K562 (cell line): ENCODE measurements at regions not wholly inside any gene's neighbourhood (a gene's known extent, or its start where the extent isn't known, plus 50 kb on each side); places are given as distances from the start of the nearest gene placed in this dataset.

Source experiments
- ATAC-seq: fragments of 200-7000 bp; cut with Tn5 transposase; 3 replicates; pipeline ENCODE4 v1.9.1; 2020; ENCODE audit warnings: moderate library complexity
- BruUV-seq: library from RNA; stranded (reverse); fragments of 400-500 nt; replicated peaks from 2 replicates; lab custom pipeline; 2021; lab: Mats Ljungman, UMichigan
- CTCF ChIA-PET: fragments of 300-600 bp; formaldehyde crosslinking; extraction: SDS; loops from one replicate; lab custom pipeline; 2021; ENCODE audit warnings: low intra/inter-chr PET ratio; lab: Yijun Ruan, JAX
- POLR2A ChIA-PET: fragments of 300-600, 350-650 bp; sonication (Branson Sonifier 250); formaldehyde crosslinking; extraction: SDS; loops from one replicate; lab custom pipeline; 2021; ENCODE audit warnings: antibody characterized with exemption, inconsistent platforms; lab: Yijun Ruan, JAX
- DNase-seq, 4 experiments: peaks; one replicate each; pipeline versions ENCODE4 v3.0.0 to v3.0.0-alpha.2; 2011 to 2018; ENCODE audit warnings: low spot score in 3 of 4, mixed read lengths in 3 of 4; ENCODE audit errors: extremely low read depth in 1 of 4
- FAIRE-seq: peaks from 2 replicates; lab custom pipeline; 2011; peaks lifted over from hg19 to GRCh38; lab: Jason Lieb, UNC
- H2AFZ ChIP-seq: 2 replicates; pipeline ENCODE4 v1.6.0; 2011; ENCODE audit warnings: low read depth, low read length, control low read depth, inconsistent platforms
- H3K27ac ChIP-seq: fragments of 200-600 bp; 3 replicates; pipeline ENCODE4 v1.8.0; 2011; ENCODE audit warnings: low read depth, mild to moderate bottlenecking, control low read depth, inconsistent platforms, low read length, moderate library complexity, mixed read lengths; ENCODE audit errors: extremely low read depth
- H3K27me3 ChIP-seq, 2 experiments: fragments of 300-600 bp in 1 of 2; 2 replicates in 1 of 2; 3 replicates in 1 of 2; pipeline versions ENCODE4 v1.6.0 to v1.8.0; 2011; ENCODE audit warnings: inconsistent platforms in 2 of 2, low read length in 2 of 2, mild to moderate bottlenecking in 1 of 2, mixed read lengths in 1 of 2, moderate library complexity in 1 of 2; ENCODE audit not compliant: control insufficient read depth in 2 of 2, insufficient read depth in 2 of 2
- H3K36me3 ChIP-seq: fragments of 300-600 bp; 3 replicates; pipeline ENCODE4 v1.8.0; 2011; ENCODE audit warnings: mild to moderate bottlenecking, low read length, inconsistent platforms; ENCODE audit not compliant: control insufficient read depth, insufficient read depth
- H3K4me1 ChIP-seq, 2 experiments: fragments of 200-600 bp in 1 of 2; replicated peaks in 1 of 2; 2 replicates in 1 of 2; 3 replicates in 1 of 2; pipeline versions ENCODE4 v1.5.1 to v1.8.0; 2011; ENCODE audit warnings: inconsistent platforms in 2 of 2, low read length in 2 of 2, mild to moderate bottlenecking in 1 of 2, mixed read lengths in 1 of 2, moderate library complexity in 1 of 2; ENCODE audit not compliant: control insufficient read depth in 2 of 2, insufficient read depth in 2 of 2
- H3K4me2 ChIP-seq: 2 replicates; pipeline ENCODE4 v1.6.1; 2011; ENCODE audit warnings: low read length, control low read depth, inconsistent platforms, mixed read lengths; ENCODE audit not compliant: insufficient read depth
- H3K4me3 ChIP-seq: fragments of 200-600 bp; sonication (generic), shearing (Covaris generic); 2 replicates; pipeline ENCODE4 v1.5.1; 2016; ENCODE audit warnings: control low read depth, inconsistent platforms
- H3K79me2 ChIP-seq: fragments of 200-600 bp; 3 replicates; pipeline ENCODE4 v1.8.0; 2011; ENCODE audit warnings: low read length, inconsistent platforms; ENCODE audit not compliant: control insufficient read depth, insufficient read depth
- H3K9ac ChIP-seq, 2 experiments: 2 replicates each; pipeline versions ENCODE4 v1.6.0 to v1.6.1; 2011; ENCODE audit warnings: low read depth in 2 of 2, low read length in 2 of 2, control low read depth in 1 of 2, inconsistent platforms in 1 of 2, mild to moderate bottlenecking in 1 of 2, mixed read lengths in 1 of 2; ENCODE audit not compliant: insufficient read depth in 1 of 2
- H3K9me1 ChIP-seq: one replicate; pipeline ENCODE4 v1.6.0; 2011; ENCODE audit warnings: inconsistent platforms, mild to moderate bottlenecking, low read length, moderate library complexity; ENCODE audit not compliant: control insufficient read depth, insufficient read depth
- H3K9me3 ChIP-seq: replicated peaks from 2 replicates; pipeline ENCODE4 v1.5.1; 2011; ENCODE audit warnings: low read depth, low read length, inconsistent platforms; ENCODE audit not compliant: control insufficient read depth, insufficient read depth
- H4K20me1 ChIP-seq: replicated peaks from 2 replicates; pipeline ENCODE4 v1.6.1; 2011; ENCODE audit warnings: low read length, inconsistent platforms, mixed read lengths; ENCODE audit not compliant: control insufficient read depth, insufficient read depth
- ELF2 ChIP-seq: fragments of 250-450 bp; sonication (Bioruptor Pico); IDR thresholded peaks from 2 replicates; pipeline ENCODE4 v1.5.0; 2021; ENCODE audit warnings: mild to moderate bottlenecking
- NEUROD1 ChIP-seq: fragments of 150-350 bp; IDR thresholded peaks from 2 replicates; pipeline ENCODE4 v1.6.1; 2014; ENCODE audit warnings: borderline replicate concordance, low read length, low read depth; ENCODE audit not compliant: partially characterized antibody
- WGBS: fragments of 100-300 bp; shearing (Covaris generic); methylation state at CpG from one replicate; pipeline ENCODE4 v1.1.6; 2016; ENCODE audit warnings: low coverage, mixed read lengths; ENCODE audit not compliant: insufficient coverage; ENCODE audit errors: missing lambda C conversion rate; 5-methylcytosine and 5-hydroxymethylcytosine counted together
- in situ Hi-C: fragments of 300-500 bp; cut with MboI; formaldehyde crosslinking; loops from 4 replicates; pipeline ENCODE4 v1.15.0; 2018; ENCODE audit warnings: inconsistent platforms, mixed read lengths
- intact Hi-C: fragments of 100-400 bp; cut with micrococcal nuclease; formaldehyde crosslinking; loops from 2 replicates; pipeline ENCODE4 v1.14.2; 2022
- TF ChIP-seq, protein P1 (sequence below): sonication (generic); formaldehyde crosslinking; IDR thresholded peaks from 2 replicates; pipeline ENCODE4 v1.4.0; 2020; ENCODE audit warnings: mild to moderate bottlenecking, missing genetic modification reagents
- TF ChIP-seq, protein P2 (sequence below): fragments of 450-650 bp; IDR thresholded peaks from 2 replicates; pipeline ENCODE4 v1.6.1; 2017; ENCODE audit warnings: antibody characterized with exemption

DNA sequence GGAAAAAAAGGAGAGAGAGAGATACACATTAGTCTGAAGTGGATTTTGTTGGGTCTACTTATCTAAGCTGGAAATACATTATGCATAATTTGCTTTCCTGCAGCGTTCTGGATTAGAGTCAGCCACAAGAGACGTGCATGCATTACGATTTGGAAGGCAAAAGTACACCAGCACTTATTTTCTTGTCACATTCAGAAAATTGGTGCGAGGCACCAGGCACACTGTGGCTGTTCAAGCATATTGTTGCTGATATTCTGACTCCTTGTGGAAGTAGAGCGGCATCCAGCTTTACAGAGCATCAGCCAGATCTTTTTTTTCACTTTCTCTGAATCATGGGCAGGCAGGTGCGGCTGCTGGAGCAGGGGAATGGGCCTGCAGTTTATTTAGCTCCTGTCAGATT is 905.6 kb upstream of the SPRY2 start:
- no peak for DNase-seq
- TF ChIP-seq NEUROD1 (no peak), ELF2 (CRISPR knock-in tag) (no peak)
- TF ChIP-seq, protein P1, sequence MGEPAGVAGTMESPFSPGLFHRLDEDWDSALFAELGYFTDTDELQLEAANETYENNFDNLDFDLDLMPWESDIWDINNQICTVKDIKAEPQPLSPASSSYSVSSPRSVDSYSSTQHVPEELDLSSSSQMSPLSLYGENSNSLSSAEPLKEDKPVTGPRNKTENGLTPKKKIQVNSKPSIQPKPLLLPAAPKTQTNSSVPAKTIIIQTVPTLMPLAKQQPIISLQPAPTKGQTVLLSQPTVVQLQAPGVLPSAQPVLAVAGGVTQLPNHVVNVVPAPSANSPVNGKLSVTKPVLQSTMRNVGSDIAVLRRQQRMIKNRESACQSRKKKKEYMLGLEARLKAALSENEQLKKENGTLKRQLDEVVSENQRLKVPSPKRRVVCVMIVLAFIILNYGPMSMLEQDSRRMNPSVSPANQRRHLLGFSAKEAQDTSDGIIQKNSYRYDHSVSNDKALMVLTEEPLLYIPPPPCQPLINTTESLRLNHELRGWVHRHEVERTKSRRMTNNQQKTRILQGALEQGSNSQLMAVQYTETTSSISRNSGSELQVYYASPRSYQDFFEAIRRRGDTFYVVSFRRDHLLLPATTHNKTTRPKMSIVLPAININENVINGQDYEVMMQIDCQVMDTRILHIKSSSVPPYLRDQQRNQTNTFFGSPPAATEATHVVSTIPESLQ (CRISPR knock-in tag): no peak
- TF ChIP-seq, protein P2, sequence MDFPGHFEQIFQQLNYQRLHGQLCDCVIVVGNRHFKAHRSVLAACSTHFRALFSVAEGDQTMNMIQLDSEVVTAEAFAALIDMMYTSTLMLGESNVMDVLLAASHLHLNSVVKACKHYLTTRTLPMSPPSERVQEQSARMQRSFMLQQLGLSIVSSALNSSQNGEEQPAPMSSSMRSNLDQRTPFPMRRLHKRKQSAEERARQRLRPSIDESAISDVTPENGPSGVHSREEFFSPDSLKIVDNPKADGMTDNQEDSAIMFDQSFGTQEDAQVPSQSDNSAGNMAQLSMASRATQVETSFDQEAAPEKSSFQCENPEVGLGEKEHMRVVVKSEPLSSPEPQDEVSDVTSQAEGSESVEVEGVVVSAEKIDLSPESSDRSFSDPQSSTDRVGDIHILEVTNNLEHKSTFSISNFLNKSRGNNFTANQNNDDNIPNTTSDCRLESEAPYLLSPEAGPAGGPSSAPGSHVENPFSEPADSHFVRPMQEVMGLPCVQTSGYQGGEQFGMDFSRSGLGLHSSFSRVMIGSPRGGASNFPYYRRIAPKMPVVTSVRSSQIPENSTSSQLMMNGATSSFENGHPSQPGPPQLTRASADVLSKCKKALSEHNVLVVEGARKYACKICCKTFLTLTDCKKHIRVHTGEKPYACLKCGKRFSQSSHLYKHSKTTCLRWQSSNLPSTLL: no peak
- H3K4me3 ChIP-seq: no peak overlapping the region
- H3K27me3 ChIP-seq: no peaks in the 10 kb centered on the region
- no peaks in the 10 kb centered on the region; the same call in 1 of the 2 replicates for H3K9me3 ChIP-seq
- POLR2A ChIA-PET: no interaction called here
- no peak overlapping the region for H3K27ac ChIP-seq
- H3K4me1 ChIP-seq: no peaks in the 10 kb centered on the region
- no peak overlapping the region for H3K4me2 ChIP-seq
- H3K79me2 ChIP-seq: no peaks in the 10 kb centered on the region
- in situ Hi-C loops: no loop called here
- H3K9ac ChIP-seq: no peak overlapping the region
- WGBS: 35% methylated on average over 4 of the region's 6 CpGs
- no peaks in the 10 kb centered on the region for H3K36me3 ChIP-seq
- no TSS peak for BruUV-seq
- H2AFZ ChIP-seq: no peak overlapping the region
- H4K20me1 ChIP-seq: no peaks in the 10 kb centered on the region
- intact Hi-C loops: no loop called here
- no peaks in the 10 kb centered on the region for H3K9me1 ChIP-seq
- no peak for FAIRE-seq
- CTCF ChIA-PET: no interaction called here
- ATAC-seq: no peak
